ENCODE measurements at regions not wholly inside any gene's neighbourhood (a gene's known extent, or its start where the extent isn't known, plus 50 kb on each side); places are given as distances from the start of the nearest gene placed in this dataset.

- no peak overlapping the region for H2BK12ac ChIP-seq (ENCODE audit: low read length)
- peaks cover 2% of the 10 kb centered on the region for H3K9me3 ChIP-seq (ENCODE audit: insufficient read depth, low read depth, low read length)
- H4K91ac ChIP-seq (ENCODE audit: low read depth, low read length): no peak overlapping the region
- no peak overlapping the region for H3K14ac ChIP-seq (ENCODE audit: low read length)
- DNase-seq: no peak
- H2BK5ac ChIP-seq (ENCODE audit: low read depth, low read length, poor library complexity): no peak overlapping the region
- no peaks in the 10 kb centered on the region for H3K4me1 ChIP-seq (ENCODE audit: control insufficient read depth in 1 of 2, insufficient read depth in 2 of 2, low read length in 2 of 2)
- no peak overlapping the region for H2AFZ ChIP-seq (ENCODE audit: insufficient read depth, low read length, poor library complexity)
- no peak overlapping the region for H3K4ac ChIP-seq (ENCODE audit: low read depth, low read length)
- no peak overlapping the region for H3K18ac ChIP-seq (ENCODE audit: low read length)
- H3K79me1 ChIP-seq (ENCODE audit: low read length): peaks cover under 1% of the 10 kb centered on the region
- H2BK120ac ChIP-seq (ENCODE audit: insufficient read depth, low read length, poor library complexity): no peak overlapping the region
- H2AK5ac ChIP-seq (ENCODE audit: low read length): no peak overlapping the region
- no peak overlapping the region for H4K12ac ChIP-seq (ENCODE audit: low read depth, low read length)
- H3K27ac ChIP-seq (ENCODE audit: low read depth, low read length): no peak overlapping the region
- H3K9ac ChIP-seq (ENCODE audit: low read length): no peak overlapping the region
- WGBS (ENCODE audit: extremely low coverage, insufficient coverage, insufficient read length): no CpG with 5 or more reads among the region's 4 CpGs
- H3K27me3 ChIP-seq (ENCODE audit: insufficient read depth, low read length): no peaks in the 10 kb centered on the region
- no peak overlapping the region for H3K4me3 ChIP-seq (ENCODE audit: low read depth, low read length)
- H3K4me2 ChIP-seq (ENCODE audit: low read length): no peak overlapping the region
- H4K8ac ChIP-seq (ENCODE audit: low read depth, low read length): no peak overlapping the region
- H3K79me2 ChIP-seq (ENCODE audit: control insufficient read depth, insufficient read depth, low read length, poor library complexity): no peaks in the 10 kb centered on the region
- H3K23ac ChIP-seq (ENCODE audit: low read length): no peak overlapping the region
- no peaks in the 10 kb centered on the region for H3K36me3 ChIP-seq (ENCODE audit: control insufficient read depth in 1 of 2, insufficient read depth in 2 of 2, low read length in 2 of 2)
Measured at GRCh38 chr1:59103457-59103856, 193.4 kb upstream of the FGGY start.

GRCh38 chr1:59104191-59104760 is 192.6 kb upstream of the FGGY start:
- no peak overlapping the region for H3K27ac ChIP-seq (ENCODE audit: low read depth, low read length)
- no peak overlapping the region for H2AK5ac ChIP-seq (ENCODE audit: low read length)
- H2BK12ac ChIP-seq (ENCODE audit: low read length): no peak overlapping the region
- no peak overlapping the region for H2BK120ac ChIP-seq (ENCODE audit: insufficient read depth, low read length, poor library complexity)
- H4K12ac ChIP-seq (ENCODE audit: low read depth, low read length): no peak overlapping the region
- no peaks in the 10 kb centered on the region for H3K36me3 ChIP-seq (ENCODE audit: control insufficient read depth in 1 of 2, insufficient read depth in 2 of 2, low read length in 2 of 2)
- H2BK5ac ChIP-seq (ENCODE audit: low read depth, low read length, poor library complexity): no peak overlapping the region
- no peaks in the 10 kb centered on the region for H3K79me2 ChIP-seq (ENCODE audit: control insufficient read depth, insufficient read depth, low read length, poor library complexity)
- no peak overlapping the region for H3K14ac ChIP-seq (ENCODE audit: low read length)
- no peak overlapping the region for H4K91ac ChIP-seq (ENCODE audit: low read depth, low read length)
- H3K4me1 ChIP-seq (ENCODE audit: control insufficient read depth in 1 of 2, insufficient read depth in 2 of 2, low read length in 2 of 2): no peaks in the 10 kb centered on the region
- no peaks in the 10 kb centered on the region for H3K27me3 ChIP-seq (ENCODE audit: insufficient read depth, low read length)
- no peak for DNase-seq
- WGBS (ENCODE audit: extremely low coverage, insufficient coverage, insufficient read length): no CpG with 5 or more reads among the region's 4 CpGs
- H2AFZ ChIP-seq (ENCODE audit: insufficient read depth, low read length, poor library complexity): no peak overlapping the region
- no peak overlapping the region for H3K9ac ChIP-seq (ENCODE audit: low read length)
- H3K18ac ChIP-seq (ENCODE audit: low read length): no peak overlapping the region
- H3K23ac ChIP-seq (ENCODE audit: low read length): no peak overlapping the region
- H3K4me2 ChIP-seq (ENCODE audit: low read length): no peak overlapping the region
- peaks cover 2% of the 10 kb centered on the region for H3K9me3 ChIP-seq (ENCODE audit: insufficient read depth, low read depth, low read length)
- H4K8ac ChIP-seq (ENCODE audit: low read depth, low read length): no peak overlapping the region
- H3K79me1 ChIP-seq (ENCODE audit: low read length): peaks cover 2% of the 10 kb centered on the region
- H3K4me3 ChIP-seq (ENCODE audit: low read depth, low read length): no peak overlapping the region
- H3K4ac ChIP-seq (ENCODE audit: low read depth, low read length): no peak overlapping the region

DNA sequence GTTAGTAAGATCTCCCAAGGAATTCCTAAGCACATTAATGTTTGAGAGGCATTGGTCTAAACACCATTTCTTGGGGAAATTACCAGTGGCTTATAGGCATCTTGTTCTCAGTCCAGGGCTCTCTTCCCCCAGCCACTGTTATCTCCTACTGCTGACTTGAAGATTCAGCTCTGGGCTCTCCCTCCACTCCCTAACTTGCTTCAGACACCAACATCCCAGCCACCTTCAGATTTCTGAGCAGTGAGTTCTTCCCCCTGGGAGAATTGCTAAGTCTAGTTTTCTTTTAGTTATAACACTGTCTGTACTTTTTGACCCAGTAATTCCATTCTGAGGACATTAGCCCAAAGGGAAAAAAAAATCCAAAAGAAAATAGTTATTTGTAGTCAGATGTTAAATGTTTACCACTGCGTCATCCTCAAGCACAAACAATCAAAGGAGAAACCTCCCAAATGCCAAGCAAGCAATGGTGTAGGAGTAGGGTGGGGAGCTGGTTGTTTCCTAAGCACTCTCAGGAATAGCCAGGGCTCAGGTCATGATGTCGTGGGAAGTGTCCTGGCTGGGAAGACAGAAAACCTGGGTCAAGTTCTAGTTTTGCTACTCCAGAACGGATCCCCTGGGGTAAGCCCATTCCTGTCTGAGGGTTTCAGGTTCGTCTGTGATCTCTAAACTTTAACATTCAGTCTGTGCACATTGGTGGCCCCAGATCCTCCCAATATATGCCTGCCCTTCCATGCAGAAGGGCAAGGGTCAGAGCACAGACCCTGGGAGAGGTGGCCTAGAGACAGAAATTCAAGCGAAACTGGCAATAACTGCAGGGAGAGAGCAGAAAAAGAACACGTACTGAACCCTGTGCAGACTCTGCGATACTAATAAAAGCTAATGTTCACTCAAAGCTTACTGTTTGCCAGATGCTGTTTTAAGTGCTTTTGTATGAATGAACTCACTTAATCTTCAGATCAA is 191.1 kb upstream of the FGGY start:
- no peak for DNase-seq
- H4K91ac ChIP-seq (ENCODE audit: low read depth, low read length): no peak overlapping the region
- H3K4me2 ChIP-seq (ENCODE audit: low read length): no peak overlapping the region
- no peak overlapping the region for H3K18ac ChIP-seq (ENCODE audit: low read length)
- peak overlapping the region; percentile 72 for H2AK5ac ChIP-seq (ENCODE audit: low read length)
- no peak overlapping the region for H3K4ac ChIP-seq (ENCODE audit: low read depth, low read length)
- no peak overlapping the region for H3K14ac ChIP-seq (ENCODE audit: low read length)
- H3K9me3 ChIP-seq (ENCODE audit: insufficient read depth, low read depth, low read length): peaks cover 2% of the 10 kb centered on the region
- H3K79me2 ChIP-seq (ENCODE audit: control insufficient read depth, insufficient read depth, low read length, poor library complexity): no peaks in the 10 kb centered on the region
- no peak overlapping the region for H3K9ac ChIP-seq (ENCODE audit: low read length)
- H3K27me3 ChIP-seq (ENCODE audit: insufficient read depth, low read length): no peaks in the 10 kb centered on the region
- no peak overlapping the region for H2BK5ac ChIP-seq (ENCODE audit: low read depth, low read length, poor library complexity)
- no peak overlapping the region for H2BK12ac ChIP-seq (ENCODE audit: low read length)
- no peak overlapping the region for H3K27ac ChIP-seq (ENCODE audit: low read depth, low read length)
- H2BK120ac ChIP-seq (ENCODE audit: insufficient read depth, low read length, poor library complexity): no peak overlapping the region
- WGBS (ENCODE audit: extremely low coverage, insufficient coverage, insufficient read length): no CpG with 5 or more reads among the region's 7 CpGs
- no peak overlapping the region for H4K12ac ChIP-seq (ENCODE audit: low read depth, low read length)
- H3K4me3 ChIP-seq (ENCODE audit: low read depth, low read length): no peak overlapping the region
- no peak overlapping the region for H3K23ac ChIP-seq (ENCODE audit: low read length)
- H3K36me3 ChIP-seq (ENCODE audit: control insufficient read depth in 1 of 2, insufficient read depth in 2 of 2, low read length in 2 of 2): no peaks in the 10 kb centered on the region
- no peaks in the 10 kb centered on the region for H3K4me1 ChIP-seq (ENCODE audit: control insufficient read depth in 1 of 2, insufficient read depth in 2 of 2, low read length in 2 of 2)
- H2AFZ ChIP-seq (ENCODE audit: insufficient read depth, low read length, poor library complexity): no peak overlapping the region
- peaks cover 2% of the 10 kb centered on the region for H3K79me1 ChIP-seq (ENCODE audit: low read length)
- no peak overlapping the region for H4K8ac ChIP-seq (ENCODE audit: low read depth, low read length)

- no peaks in the 10 kb centered on the region for H3K27me3 ChIP-seq (ENCODE audit: insufficient read depth, low read length)
- H3K27ac ChIP-seq (ENCODE audit: low read depth, low read length): no peak overlapping the region
- H3K4ac ChIP-seq (ENCODE audit: low read depth, low read length): no peak overlapping the region
- WGBS (ENCODE audit: extremely low coverage, insufficient coverage, insufficient read length): no CpG with 5 or more reads among the region's 5 CpGs
- no peaks in the 10 kb centered on the region for H3K79me2 ChIP-seq (ENCODE audit: control insufficient read depth, insufficient read depth, low read length, poor library complexity)
- peak overlapping the region; percentile 20 for H4K91ac ChIP-seq (ENCODE audit: low read depth, low read length)
- H2BK5ac ChIP-seq (ENCODE audit: low read depth, low read length, poor library complexity): no peak overlapping the region
- no peak overlapping the region for H3K23ac ChIP-seq (ENCODE audit: low read length)
- H4K12ac ChIP-seq (ENCODE audit: low read depth, low read length): no peak overlapping the region
- H3K4me3 ChIP-seq (ENCODE audit: low read depth, low read length): no peak overlapping the region
- no peaks in the 10 kb centered on the region for H3K9me3 ChIP-seq (ENCODE audit: insufficient read depth, low read depth, low read length)
- H3K79me1 ChIP-seq (ENCODE audit: low read length): peaks cover 2% of the 10 kb centered on the region
- no peaks in the 10 kb centered on the region for H3K4me1 ChIP-seq (ENCODE audit: control insufficient read depth in 1 of 2, insufficient read depth in 2 of 2, low read length in 2 of 2)
- DNase-seq: peak; percentile 36 to 55
- H3K36me3 ChIP-seq (ENCODE audit: control insufficient read depth in 1 of 2, insufficient read depth in 2 of 2, low read length in 2 of 2): no peaks in the 10 kb centered on the region
- no peak overlapping the region for H3K4me2 ChIP-seq (ENCODE audit: low read length)
- no peak overlapping the region for H2AK5ac ChIP-seq (ENCODE audit: low read length)
- H3K14ac ChIP-seq (ENCODE audit: low read length): no peak overlapping the region
- H2AFZ ChIP-seq (ENCODE audit: insufficient read depth, low read length, poor library complexity): no peak overlapping the region
- no peak overlapping the region for H3K9ac ChIP-seq (ENCODE audit: low read length)
- no peak overlapping the region for H4K8ac ChIP-seq (ENCODE audit: low read depth, low read length)
- H2BK12ac ChIP-seq (ENCODE audit: low read length): no peak overlapping the region
- H2BK120ac ChIP-seq (ENCODE audit: insufficient read depth, low read length, poor library complexity): no peak overlapping the region
- H3K18ac ChIP-seq (ENCODE audit: low read length): no peak overlapping the region
Measured at GRCh38 chr1:59107516-59107915, 189.4 kb upstream of the FGGY start.

Data from trophoblast cell (in vitro differentiated cells and primary cell).